Choroid plexus epithelial cell (primary cell): ENCODE measurements at regions not wholly inside any gene's neighbourhood (a gene's known extent, or its start where the extent isn't known, plus 50 kb on each side); places are given as distances from the start of the nearest gene placed in this dataset.

ENCODE experiments used
- DNase-seq: peaks from one replicate; pipeline ENCODE4 v3.0.0-alpha.2; 2010; ENCODE audit warnings: low read depth
- H3K4me3 ChIP-seq: 2 replicates; pipeline ENCODE4 v1.5.1; 2011; ENCODE audit warnings: low read depth, mild to moderate bottlenecking, control low read depth, low read length, moderate library complexity
- CTCF ChIP-seq: conservative IDR thresholded peaks from 2 replicates; pipeline ENCODE4 v1.5.1; 2011; ENCODE audit warnings: low read depth, mild to moderate bottlenecking, control low read depth, inconsistent platforms, low read length, moderate library complexity

DNA sequence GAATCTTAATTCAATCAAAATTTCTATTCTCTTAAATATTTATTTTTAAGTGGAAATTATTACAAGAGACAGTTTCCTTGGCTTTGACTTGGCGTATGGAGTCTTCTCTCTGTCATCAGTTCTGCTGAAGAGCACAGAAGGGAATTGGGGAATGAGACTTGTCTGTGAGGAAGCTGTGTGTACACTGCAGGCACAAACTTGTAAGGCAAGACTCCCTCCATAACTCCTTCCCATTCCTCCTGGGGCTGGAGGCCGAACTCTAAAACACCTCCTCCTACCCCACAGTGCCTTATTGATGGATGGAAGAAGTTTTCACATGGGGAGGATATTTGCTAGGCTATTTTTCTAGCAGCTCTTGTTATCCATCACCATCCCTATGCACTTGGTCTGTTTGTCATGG, 187.4 kb upstream of the ELL2 start:
- no peak overlapping the region for H3K4me3 ChIP-seq
- TF ChIP-seq CTCF: no peak
- DNase-seq: no peak

DNA sequence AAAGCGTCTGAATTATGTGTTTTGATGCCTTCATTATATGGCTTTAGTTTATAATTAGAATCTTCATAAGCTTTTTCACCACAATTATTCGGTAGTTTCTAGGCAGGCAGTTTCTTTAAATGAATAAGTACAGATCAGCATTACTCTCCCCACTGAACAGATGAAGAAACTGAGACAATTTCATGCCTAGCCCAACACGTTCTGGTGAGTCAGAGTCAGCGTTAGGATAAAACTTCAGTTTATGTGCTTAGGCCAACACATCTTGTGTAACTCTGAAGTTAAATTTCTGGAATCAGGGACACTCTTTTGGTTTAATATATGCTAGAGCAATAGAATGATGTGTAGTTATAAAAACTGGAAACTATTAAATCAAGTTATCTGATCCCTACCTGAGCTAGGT, 186.7 kb upstream of the ELL2 start:
- H3K4me3 ChIP-seq: no peak overlapping the region
- DNase-seq: no peak
- TF ChIP-seq CTCF: no peak

DNA sequence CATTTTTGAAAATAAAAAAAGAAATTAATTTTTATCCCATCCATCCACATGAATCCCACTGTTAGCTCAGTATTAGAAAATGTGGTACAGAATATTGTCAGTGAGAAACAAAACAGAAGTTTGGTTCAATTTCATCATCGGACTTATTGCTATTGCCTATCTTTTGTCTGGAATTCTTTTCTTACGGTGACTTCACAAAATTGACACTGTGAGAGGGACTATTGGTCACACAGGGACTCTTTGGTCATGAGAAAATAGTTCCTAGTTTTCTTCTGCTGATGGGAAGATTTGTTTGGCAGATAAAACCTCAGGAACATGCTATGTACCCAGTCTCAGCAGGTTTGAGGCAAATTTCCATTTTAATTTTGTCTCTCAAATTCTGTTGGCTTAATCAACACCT, 186.2 kb upstream of the ELL2 start:
- no peak for TF ChIP-seq CTCF
- no peak overlapping the region for H3K4me3 ChIP-seq
- DNase-seq: no peak

- TF ChIP-seq CTCF: no peak
- peak; percentile 79 for DNase-seq
- H3K4me3 ChIP-seq: no peak overlapping the region
Observed at GRCh38 chr5:96146675-96147074, 185.0 kb upstream of the ELL2 start.

- H3K4me3 ChIP-seq: no peak overlapping the region
- DNase-seq: no peak
- TF ChIP-seq CTCF: no peak
Observed at GRCh38 chr5:96144289-96144688, 182.6 kb upstream of the ELL2 start.

DNA sequence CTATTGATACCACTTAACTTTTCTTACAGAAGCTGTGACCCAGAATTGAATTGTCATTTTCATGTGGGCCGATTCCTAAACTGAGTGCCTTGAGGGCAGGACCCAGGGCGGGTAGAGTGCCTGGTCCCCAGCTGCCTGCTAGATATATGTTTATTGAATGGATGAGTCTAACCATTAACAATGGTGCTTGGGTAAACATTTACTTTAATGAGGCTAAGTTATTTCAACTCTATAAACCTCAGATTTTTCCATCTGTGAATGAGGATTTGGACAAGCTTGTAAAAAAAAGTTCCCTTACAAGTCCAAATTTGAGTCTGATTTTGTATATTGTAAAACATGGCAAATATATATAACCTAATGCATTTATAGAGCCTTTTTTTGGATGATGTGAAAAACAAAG, 181.8 kb upstream of the ELL2 start:
- no peak for DNase-seq
- TF ChIP-seq CTCF: no peak
- no peak overlapping the region for H3K4me3 ChIP-seq

DNA sequence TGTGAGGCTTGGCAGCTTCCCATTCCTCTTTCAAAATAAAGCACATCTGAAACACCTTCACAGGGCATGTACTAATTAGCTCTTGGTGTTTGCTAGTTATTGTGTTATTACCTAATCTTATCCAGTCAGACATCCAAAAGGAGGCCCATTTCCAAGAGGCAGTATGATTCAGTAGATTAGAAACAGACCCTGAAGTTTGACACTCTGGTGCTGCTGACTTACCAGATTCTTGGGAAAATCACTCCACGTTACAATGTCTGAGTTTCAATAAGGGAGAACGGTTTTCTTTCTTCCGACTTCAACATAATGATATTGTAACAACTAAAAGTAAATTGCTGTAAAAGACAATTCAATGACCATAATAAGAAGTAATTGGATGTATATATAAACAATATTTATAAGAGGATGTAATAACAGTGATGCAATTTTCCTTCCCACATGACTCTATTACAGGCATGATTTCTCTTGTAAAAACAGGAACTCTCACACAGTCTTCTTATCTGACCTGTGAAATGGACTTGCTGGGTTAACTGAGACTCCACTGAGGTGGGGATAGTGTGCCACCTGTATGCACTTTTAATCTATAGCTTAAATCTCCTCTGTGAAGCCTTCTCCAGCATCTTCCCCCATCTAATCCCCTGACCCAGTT, 181.3 kb upstream of the ELL2 start:
- peak; percentile 20 for DNase-seq
- no peak overlapping the region for H3K4me3 ChIP-seq
- TF ChIP-seq CTCF: no peak
